ENCODE measurements at regions not wholly inside any gene's neighbourhood (a gene's known extent, or its start where the extent isn't known, plus 50 kb on each side); places are given as distances from the start of the nearest gene placed in this dataset.

DNA sequence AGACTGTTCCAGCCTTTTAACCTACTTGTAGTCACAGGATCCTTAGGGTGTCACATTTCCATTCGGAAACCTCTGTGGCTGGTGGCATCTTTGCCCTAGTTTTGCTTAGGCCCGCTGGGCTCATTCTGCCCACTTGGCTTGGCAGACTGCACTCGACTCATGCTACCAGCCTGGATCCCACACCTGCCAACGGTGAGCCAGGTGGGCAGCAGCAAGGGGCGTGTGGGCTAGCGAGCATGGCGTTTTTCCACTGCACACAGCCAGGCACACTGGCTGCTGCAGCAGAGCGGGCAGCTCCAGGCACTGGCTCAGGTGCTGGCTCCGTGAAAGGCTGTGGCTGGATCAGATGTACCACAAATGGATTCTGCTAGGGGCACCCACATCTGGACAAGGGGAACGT, 838.2 kb downstream of the SLITRK6 start:
- TF ChIP-seq, protein P1, sequence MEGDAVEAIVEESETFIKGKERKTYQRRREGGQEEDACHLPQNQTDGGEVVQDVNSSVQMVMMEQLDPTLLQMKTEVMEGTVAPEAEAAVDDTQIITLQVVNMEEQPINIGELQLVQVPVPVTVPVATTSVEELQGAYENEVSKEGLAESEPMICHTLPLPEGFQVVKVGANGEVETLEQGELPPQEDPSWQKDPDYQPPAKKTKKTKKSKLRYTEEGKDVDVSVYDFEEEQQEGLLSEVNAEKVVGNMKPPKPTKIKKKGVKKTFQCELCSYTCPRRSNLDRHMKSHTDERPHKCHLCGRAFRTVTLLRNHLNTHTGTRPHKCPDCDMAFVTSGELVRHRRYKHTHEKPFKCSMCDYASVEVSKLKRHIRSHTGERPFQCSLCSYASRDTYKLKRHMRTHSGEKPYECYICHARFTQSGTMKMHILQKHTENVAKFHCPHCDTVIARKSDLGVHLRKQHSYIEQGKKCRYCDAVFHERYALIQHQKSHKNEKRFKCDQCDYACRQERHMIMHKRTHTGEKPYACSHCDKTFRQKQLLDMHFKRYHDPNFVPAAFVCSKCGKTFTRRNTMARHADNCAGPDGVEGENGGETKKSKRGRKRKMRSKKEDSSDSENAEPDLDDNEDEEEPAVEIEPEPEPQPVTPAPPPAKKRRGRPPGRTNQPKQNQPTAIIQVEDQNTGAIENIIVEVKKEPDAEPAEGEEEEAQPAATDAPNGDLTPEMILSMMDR (conservative IDR thresholded peaks at IDR 0.05): no peak
- no peak overlapping the region for H3K27ac ChIP-seq

DNA sequence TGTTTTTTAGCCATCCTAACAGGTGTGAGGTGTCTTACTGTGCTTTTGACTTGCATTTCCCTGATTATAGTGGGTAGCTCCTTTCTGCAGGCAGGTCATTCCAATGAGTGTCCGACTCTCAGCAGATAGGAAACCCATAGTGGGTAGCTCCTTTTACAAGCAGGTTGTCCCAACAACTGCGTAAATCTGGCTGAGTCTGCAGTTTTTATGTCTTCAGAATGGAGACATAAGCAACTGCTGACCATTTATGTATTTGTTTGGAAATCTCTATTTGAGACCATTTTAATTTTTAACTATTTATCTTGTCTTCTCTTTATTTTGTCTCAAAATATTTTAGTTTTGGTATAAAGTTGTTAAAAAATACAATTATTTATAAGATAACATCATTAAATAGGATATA, 839.4 kb downstream of the SLITRK6 start:
- TF ChIP-seq, protein P1 (conservative IDR thresholded peaks at IDR 0.05): no peak
- H3K27ac ChIP-seq: no peak overlapping the region

DNA sequence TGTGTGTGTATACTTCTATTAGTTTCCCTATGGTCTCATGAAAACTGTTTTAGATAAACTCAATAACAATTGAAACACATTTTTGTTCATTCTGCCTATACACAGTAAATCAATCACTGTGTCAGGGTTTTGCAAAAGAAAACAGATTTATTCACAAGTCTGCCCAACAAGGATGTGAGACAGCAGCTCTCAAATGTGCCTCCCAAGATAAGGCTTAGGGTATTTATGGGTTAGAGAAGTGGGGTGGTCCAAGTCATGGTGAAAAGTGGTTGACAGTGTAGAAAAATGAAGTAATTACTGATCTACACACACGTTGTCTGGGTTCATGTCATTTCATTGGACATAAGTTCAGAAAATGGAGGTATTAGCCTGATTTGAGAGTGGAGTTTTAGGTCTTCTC, 844.6 kb downstream of the SLITRK6 start:
- TF ChIP-seq, protein P1 (conservative IDR thresholded peaks at IDR 0.05): no peak
- no peak overlapping the region for H3K27ac ChIP-seq

DNA sequence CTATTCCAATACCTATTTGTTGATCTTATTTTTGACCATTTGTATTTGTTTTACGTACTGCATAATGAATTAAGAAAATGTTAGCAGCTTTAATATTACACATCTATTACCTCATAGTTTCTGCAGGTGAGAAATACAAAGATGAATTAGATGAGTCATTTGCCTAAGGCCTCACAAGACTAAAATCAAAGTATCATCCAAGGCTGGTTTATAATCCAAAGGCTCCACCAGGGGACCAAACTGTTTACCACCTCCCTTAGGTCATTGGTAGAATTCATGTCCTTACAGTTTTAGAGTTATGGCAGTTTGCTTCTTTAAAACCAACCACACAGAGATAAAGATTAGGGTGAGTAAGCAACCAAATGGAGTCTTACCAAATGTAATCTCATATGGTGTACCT, 848.1 kb downstream of the SLITRK6 start:
- TF ChIP-seq, protein P1 (conservative IDR thresholded peaks at IDR 0.05): no peak
- no peak overlapping the region for H3K27ac ChIP-seq

DNA sequence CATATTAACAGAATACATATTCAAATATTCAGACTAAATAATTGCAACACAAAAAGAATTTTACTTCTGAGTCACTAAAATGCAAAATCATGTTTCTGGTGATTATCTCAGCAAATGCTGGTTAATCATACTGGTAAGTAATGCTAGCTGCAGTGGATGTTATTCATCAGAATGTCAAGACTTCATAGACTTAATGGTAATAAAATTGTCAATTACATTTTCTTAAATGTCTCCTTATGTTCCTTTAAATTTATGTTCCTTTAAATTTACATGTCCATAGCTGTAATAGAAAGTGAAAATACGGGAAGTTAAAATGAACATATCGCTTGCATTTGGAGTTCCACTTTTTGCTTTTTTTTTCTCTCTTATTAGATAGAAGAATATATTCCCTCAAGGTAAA, 853.0 kb downstream of the SLITRK6 start:
- no peak overlapping the region for H3K27ac ChIP-seq
- TF ChIP-seq, protein P1 (conservative IDR thresholded peaks at IDR 0.05): no peak

DNA sequence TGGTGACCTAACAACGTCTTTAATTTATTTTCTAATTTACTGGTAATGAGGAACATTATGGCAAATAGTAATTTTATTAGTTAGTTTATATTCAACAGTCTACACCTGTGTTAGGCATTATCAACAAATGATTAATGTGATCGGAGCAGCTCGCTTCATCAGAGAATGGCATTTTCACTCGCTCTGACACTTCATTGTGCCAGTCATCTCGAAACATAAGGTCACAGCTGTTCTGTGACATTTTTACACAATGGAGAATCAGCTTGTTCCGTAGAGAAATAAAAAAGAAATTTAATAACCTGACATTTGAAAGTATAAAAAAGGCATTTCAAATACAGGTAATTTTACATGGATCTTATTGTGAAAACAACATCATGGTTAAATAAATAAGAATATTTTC, 858.4 kb downstream of the SLITRK6 start:
- TF ChIP-seq, protein P1 (conservative IDR thresholded peaks at IDR 0.05): no peak
- H3K27ac ChIP-seq: no peak overlapping the region

DNA sequence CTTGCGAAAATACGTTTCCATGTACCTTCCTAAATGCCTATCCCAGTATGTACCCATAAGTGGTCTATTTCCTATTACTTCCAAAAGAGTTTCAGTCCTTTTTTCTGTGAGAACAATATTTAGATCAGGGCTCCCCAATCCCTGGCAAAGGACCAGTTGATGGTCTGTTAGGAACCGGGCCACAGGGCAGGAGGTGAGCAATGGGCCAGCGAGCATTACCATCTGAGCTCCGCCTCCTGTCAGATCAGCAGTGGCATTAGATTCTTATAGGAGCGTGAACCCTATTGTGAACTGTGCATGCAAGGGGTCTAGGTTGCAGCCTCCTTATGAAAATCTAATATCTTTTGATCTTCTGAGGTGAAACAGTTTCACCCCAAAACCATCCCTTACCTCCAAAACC, 859.1 kb downstream of the SLITRK6 start:
- H3K27ac ChIP-seq: no peak overlapping the region
- TF ChIP-seq, protein P1 (conservative IDR thresholded peaks at IDR 0.05): no peak

DNA sequence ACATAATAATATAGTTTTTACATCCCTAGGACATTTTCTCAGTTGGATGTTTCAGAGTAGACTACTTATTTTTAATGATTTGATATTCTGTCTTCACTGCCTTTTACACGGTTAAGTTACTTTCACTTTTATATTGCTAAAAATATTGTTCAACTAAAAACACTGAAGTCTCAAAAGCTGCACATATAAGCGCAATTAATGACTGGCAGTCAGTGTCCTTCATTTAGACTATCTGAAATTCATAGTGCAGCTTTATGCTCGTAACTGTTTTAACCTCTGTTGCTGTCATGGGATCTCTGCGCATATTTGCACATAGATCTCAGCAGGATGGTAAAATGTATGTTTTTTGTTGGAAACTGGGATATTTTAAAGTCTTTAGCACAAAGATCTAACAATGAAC, 864.3 kb downstream of the SLITRK6 start:
- TF ChIP-seq, protein P1 (conservative IDR thresholded peaks at IDR 0.05): no peak
- no peak overlapping the region for H3K27ac ChIP-seq

Measured in VCaP (cell line).